NCI-H2107 treated with DMSO at 0.1 percent for 48 hours (cell line): ENCODE measurements at regions not wholly inside any gene's neighbourhood (a gene's known extent, or its start where the extent isn't known, plus 50 kb on each side); places are given as distances from the start of the nearest gene placed in this dataset.
"Not testable (repeated sequence)": the region's sequence is repeated elsewhere in the genome, so short reads cannot be mapped to it uniquely, and the experiment has no call there.

Source experiments
- DNase-seq: peaks from one replicate; lab custom pipeline; 2025; ENCODE audit not compliant: unreplicated experiment; lab: John Stamatoyannopoulos, UW

- not testable (repeated sequence) for DNase-seq
Observed at GRCh38 chr1:214095896-214096295, 108.1 kb downstream of the PROX1 start.

GRCh38 chr1:214101246-214101645 lies 113.5 kb downstream of the PROX1 start:
- DNase-seq = no peak

GRCh38 chr1:214101828-214102227 lies 114.1 kb downstream of the PROX1 start:
- DNase-seq = no peak

- no peak for DNase-seq
Observed at GRCh38 chr1:214102907-214103306, 115.1 kb downstream of the PROX1 start.

- DNase-seq = no peak
Observed at GRCh38 chr1:214103778-214104177, 116.0 kb downstream of the PROX1 start.

- DNase-seq = no peak
Observed at GRCh38 chr1:214106375-214106774, 118.6 kb downstream of the PROX1 start.

- peak; percentile 13 for DNase-seq
Observed at GRCh38 chr1:214107322-214108096, 119.7 kb downstream of the PROX1 start.

- DNase-seq = peak; percentile 40
Observed at GRCh38 chr1:214108097-214108446, 120.3 kb downstream of the PROX1 start.

GRCh38 chr1:214111796-214112195 lies 124.0 kb downstream of the PROX1 start:
- DNase-seq = no peak

GRCh38 chr1:214116258-214116657 lies 128.5 kb downstream of the PROX1 start:
- no peak for DNase-seq

- DNase-seq = no peak
Observed at GRCh38 chr1:214117780-214118179, 130.0 kb downstream of the PROX1 start.

- DNase-seq = no peak
Observed at GRCh38 chr1:214120191-214120590, 132.4 kb downstream of the PROX1 start.

GRCh38 chr1:214120951-214121350 lies 133.2 kb downstream of the PROX1 start:
- DNase-seq = peak; percentile 67

- DNase-seq = no peak
Observed at GRCh38 chr1:214122110-214122509, 134.3 kb downstream of the PROX1 start.

GRCh38 chr1:214123061-214123784 lies 135.4 kb downstream of the PROX1 start:
- DNase-seq = peak; percentile 95

GRCh38 chr1:214124281-214124805 lies 136.6 kb downstream of the PROX1 start:
- no peak for DNase-seq

- no peak for DNase-seq
Observed at GRCh38 chr1:214124915-214125314, 137.1 kb downstream of the PROX1 start.

GRCh38 chr1:214125819-214126218 lies 138.0 kb downstream of the PROX1 start:
- no peak for DNase-seq

GRCh38 chr1:214126697-214127146 lies 138.9 kb downstream of the PROX1 start:
- no peak for DNase-seq

- no peak for DNase-seq
Observed at GRCh38 chr1:214127705-214128104, 139.9 kb downstream of the PROX1 start.

GRCh38 chr1:214135886-214136285 lies 145.1 kb upstream of the SMYD2 start:
- DNase-seq = no peak

- DNase-seq = no peak
Observed at GRCh38 chr1:214136324-214136919, 144.5 kb upstream of the SMYD2 start.
